HG03175 (cell line): ENCODE measurements at regions not wholly inside any gene's neighbourhood (a gene's known extent, or its start where the extent isn't known, plus 50 kb on each side); places are given as distances from the start of the nearest gene placed in this dataset.
"Not testable (repeated sequence)": the region's sequence is repeated elsewhere in the genome, so short reads cannot be mapped to it uniquely, and the experiment has no call there.

Source experiments
- ATAC-seq: cut with Tn5 transposase; IDR thresholded peaks from one replicate; pipeline ENCODE4 v1.9.1; 2021; ENCODE audit warnings: mild to moderate bottlenecking, moderate library complexity; ENCODE audit not compliant: unreplicated experiment

DNA sequence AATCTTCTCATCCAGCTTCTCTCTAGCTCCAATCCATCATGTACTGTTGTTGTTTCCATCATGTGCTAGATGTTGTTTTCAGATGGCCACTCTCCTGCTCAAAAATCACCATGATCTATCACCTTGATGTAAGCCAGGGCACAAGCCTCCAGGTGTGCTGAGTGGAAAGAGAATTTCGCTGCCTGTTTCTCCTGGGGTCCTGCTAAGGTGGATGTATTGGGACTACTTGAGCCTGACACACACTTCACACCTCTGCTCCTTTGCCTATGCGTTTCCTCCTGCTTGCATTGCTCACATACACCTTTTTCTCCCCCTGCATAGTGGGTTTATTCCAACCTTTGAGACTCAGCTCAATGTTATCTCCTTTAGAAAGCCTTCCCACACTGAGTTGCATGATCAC is 287.6 kb downstream of the CYRIA start:
- ATAC-seq: no peak

DNA sequence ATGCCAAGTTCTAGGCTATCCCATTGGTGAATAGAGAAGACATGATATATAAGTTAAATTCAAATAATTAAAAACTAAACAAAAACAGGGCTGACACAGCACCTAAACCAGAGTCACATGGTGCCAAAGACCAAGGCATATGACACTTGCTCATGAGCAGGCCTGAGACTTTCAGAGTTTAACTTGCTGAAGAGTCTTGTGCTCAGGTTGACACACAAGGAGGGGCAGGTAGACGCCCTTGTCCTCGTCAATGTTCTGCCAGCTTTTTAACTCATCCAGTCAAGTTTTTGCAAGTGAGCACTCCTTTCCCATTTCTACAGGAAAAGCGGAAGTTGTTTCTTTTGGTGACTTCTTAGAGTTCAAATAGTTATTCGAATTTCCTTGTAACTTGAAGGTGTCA is 289.7 kb downstream of the CYRIA start:
- ATAC-seq: no peak

DNA sequence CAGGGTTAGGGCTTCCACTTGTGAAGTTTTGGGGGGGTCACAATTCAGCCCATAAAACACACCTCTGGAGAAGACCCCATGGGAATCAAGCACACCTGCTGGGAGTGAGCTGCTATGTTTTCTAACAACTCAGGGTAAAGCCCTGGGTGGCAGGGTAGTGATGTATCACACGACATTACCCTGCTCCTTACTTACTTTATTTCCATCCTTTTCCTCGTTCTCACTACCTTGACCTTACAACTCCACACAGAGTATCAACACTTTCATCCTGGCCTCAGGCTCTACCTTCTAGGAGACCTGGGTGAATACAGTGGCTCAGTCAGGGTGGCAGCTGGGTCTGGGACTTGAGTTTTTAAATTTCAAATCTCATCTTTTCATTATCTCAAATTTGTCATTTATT is 290.3 kb downstream of the CYRIA start:
- ATAC-seq: no peak

DNA sequence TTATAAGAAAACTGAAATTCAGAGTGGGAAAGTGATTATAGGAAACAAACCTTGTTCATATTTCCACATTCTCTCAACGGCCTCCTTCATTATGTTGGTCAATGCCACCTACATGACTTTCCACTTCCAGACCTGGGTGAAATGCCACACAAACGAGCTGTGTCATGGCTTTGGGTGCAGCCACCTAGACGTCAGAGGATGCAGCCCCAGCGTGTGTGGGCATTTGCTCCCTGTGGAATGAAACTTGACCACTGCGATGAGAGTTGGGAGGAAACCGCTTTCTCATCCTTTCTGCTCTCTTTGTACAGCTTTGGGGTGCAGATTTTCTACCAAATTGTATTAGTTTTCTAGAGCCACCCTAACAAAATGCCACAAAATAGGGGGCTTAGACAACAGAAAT is 291.0 kb downstream of the CYRIA start:
- ATAC-seq: no peak

DNA sequence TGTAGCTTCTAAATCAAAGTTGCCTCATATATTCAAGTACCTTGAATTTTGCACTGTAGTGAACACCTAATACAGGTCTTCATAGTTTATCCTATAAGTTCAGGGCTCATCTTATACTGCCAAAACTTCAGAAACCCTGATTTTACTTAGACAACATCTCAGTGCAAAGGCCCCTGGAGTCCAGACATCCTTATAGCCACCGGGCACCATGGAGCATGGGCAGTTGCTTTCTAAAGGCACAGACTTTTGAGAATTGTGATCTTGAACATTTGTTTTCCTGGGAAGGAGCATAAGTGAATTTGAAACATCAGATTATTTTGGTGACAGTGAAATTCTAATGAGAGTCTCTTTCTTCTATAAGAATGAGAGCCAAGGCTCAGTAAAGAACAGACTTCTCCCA is 292.3 kb downstream of the CYRIA start:
- no peak for ATAC-seq

DNA sequence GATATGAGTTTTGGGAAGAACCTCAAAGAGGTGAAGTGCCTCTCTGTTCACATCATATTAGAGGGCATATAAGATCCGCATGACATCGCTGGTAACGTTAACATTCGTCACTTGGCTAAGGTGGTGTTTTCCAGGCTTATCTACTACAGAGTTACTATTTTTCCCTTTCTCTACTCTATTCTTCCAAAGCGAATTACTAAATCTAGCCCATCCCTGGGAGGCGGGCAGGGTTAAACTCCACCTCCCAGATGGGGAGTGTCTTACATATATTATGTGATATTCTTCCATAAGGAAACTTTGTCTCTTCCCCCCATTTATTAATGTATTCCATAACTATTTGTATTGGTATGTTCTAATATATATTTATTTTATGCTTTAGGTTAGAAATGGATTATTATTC is 293.9 kb downstream of the CYRIA start:
- ATAC-seq: no peak

DNA sequence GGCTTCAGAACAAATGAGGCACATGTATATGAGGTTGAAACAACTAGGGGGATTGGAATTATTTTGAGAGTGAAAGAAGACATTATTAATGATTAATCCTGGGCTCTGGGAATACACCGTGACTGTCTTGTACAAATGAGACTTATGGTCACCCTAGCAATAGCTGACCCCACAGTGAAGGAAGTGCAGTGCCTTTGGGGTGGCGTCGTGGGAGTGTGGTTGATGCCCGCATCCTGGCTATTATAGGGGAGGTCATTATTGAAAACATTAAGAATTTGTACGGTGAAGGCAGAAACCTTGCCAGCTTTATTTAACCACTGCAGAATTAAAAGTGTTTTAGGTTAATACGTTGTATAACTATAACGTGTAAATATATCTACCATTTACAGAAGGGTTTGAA is 296.7 kb downstream of the CYRIA start:
- no peak for ATAC-seq

DNA sequence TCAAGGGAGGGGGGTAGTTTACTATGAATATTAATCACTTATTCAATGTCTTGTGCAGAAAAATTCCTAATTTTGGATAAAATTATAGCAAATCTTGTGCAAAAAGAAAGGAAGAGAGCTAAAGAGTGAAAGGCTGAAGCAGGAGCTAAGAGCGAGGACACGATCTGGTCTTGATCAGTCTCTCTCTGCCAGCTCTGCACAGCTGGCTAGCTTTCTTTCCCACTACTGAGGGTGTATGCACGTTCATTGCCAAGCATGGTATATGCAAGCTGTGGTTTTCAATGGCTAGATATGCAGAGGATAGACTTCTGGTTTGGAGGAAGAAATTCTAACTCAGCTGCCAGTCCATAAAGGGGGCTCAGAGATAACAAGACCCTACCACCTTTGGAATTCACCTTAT is 297.3 kb downstream of the CYRIA start:
- ATAC-seq: no peak

DNA sequence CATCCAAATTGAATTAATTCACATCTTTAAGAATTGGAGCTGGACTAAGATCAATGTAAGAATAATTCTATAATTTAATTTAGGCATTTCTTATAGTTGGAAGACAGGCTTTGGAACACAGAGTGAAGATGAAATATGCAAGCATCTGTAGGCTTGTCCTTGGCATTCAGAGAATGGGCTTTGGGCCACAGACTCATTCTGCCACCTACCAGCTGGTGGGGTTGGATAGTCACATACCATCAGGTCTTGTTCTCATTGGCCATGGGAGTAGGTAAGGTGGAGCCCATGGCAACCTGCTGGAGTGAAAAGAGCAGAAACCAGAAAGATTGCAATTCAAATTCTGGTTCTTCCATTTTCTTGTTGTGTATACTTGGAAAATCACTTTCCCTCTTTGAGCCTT is 300.3 kb downstream of the CYRIA start:
- ATAC-seq: no peak

DNA sequence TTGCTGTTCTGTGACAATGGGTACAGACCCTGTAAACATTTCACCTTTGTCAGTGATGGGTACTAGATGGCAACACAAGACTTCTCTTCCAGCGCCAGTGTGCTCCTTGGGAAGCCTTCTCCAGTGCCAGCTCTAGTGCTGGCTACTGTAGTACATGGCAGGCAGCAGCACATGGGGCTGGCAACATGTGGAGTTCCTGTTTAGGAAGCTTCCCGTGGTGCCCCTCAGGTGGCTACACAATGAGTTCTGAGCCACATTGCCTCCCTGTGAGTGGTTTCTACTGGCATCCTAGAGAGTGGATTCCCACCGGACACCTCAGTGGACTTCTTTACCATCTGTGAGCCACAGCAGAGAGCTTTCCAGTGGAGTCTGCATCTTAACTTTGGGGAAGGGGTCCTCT is 302.1 kb downstream of the CYRIA start:
- ATAC-seq: no peak

DNA sequence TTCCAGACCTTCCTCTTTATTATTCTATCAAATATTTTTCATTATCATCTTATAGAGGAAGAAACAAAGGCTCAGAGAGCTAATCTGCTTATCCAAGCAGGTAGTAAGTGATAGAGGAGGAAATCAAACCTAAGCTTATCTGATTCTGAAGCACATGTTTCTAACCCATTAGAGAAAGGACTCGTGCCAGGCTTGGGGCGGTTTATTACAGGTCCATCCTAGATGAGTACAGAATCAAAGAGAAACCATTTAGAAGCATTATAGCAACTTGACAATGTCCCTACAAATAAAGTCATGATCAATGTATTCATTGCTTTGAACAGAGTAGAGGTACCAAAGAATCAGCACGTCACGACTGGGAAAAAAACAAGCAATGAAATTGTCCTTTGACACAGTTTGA is 303.0 kb downstream of the CYRIA start:
- ATAC-seq: no peak

DNA sequence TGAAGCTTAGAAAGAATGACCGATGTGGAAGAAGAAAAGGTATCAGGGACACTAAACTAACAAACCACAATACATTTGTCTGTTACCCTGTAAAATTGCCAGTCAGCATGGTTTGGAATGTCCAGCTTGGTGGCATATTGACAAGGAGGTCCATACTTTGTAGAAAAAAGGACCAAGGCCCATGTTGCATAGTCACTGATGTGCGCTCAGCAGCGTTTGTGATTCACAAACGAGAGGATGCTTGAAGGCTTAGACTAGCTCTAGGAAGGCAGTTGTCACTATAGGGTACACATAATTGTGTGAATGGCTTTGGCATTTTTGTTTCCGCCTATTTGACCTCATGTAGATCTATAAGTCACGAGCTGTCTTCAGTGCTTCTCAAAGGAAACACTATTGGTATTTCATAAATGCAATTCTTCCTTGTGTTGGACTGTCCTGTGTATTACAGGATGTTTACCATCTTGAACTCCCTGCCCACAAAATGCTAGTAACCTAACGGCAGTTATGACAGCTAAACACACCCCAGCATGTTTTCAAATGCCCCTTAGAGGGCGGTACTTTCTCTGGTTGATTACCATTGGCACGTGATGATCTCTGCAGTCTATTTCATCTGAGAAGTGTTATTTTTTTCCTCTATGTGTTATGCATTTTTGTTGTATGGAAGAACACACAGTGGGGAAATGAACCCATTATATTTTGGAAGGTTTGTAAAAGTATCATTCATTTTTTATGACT is 304.2 kb downstream of the CYRIA start:
- ATAC-seq: no peak

DNA sequence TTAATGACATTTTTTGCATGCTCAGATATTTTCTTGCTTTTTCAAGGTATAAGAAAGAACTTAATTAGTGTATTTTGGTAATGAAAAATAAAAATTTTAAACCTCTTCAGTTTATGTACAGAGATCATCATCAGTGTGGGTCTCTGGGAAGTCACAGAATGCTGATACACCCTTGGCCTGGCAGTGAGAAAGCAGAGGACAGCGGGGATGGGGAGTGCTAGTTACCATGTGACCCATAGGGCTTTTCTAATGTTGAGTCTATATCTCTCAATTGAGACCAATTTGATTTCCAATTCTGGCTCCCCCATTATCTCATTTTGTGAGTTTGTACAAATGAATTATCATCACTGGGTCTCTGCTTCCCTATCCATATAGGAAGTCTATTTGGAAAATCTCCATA is 305.7 kb downstream of the CYRIA start:
- no peak for ATAC-seq

DNA sequence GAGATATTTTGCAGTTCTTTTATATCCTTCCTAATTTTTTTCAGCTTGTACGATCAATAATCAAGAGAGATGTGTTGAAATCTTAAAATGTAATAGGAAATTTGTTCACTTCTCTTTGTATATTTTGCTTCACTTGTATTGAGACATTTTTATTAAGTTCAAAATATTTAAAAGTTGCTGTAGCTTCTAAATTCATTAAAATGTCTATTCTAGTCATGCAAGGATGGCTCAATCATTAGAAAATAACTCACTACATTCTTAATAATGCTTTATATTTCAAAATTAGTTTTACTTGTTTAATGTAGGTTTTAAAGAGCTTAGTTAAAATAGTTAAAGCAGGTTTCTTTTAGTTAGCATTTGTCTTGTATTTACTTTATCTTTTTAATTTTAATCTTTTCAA is 308.4 kb downstream of the CYRIA start:
- ATAC-seq: no peak

DNA sequence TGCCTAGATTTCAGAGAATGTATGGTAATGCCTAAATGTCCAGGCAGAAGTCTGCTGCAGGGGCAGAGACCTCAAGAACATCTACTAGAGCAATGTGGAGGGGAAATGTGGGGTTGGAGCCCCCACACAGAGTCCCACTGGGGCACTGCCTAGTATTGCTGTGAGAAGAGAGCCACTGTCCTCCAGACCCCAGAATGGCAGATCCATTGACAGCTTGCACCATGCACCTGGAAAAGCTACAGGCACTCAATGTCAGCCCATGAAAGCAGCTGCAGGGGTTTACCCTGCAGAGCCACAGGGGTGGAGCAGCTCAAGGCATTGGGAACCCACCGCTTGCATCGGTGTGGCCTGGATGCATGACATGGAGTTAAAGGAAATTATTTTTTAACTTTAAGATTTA is 314.1 kb downstream of the CYRIA start:
- ATAC-seq: no peak

DNA sequence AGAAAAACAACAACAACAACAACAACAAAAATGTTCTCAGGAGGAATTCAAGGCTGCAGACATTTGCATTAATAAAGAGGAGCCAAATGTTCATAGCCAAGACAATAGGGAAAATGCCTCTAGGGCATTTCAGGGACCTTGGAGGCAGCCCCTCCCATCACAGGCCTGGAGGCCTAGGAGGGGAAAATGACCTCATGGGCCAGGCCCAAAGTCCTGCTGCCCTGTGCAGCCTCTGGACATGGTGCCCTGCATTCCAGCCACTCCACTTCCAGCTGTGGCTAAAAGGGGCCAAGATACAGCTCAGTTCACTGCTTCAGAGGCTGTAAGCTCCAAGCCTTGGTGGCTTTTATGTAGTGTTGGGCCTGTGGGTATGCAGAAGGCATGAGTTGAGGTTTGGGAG is 314.5 kb downstream of the CYRIA start:
- ATAC-seq: no peak

DNA sequence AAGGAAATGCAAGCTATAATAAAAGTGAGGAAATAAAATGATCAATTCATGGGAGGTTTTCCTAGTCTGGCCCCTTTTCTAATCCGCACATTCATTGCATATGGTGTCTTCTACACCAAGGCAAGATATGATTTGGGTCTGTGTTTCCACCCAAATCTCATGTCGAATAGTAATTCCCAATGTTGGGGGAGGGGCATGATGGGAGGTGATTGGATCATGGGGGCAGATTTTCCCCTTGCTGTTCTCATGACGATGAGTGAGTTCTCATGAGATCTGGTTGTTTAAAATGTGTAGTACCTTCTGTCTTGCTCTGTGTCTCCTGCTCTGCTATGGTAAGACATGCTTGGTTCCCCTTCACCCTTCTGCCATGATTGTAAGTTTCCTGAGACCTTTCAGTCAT is 315.4 kb downstream of the CYRIA start:
- no peak for ATAC-seq

DNA sequence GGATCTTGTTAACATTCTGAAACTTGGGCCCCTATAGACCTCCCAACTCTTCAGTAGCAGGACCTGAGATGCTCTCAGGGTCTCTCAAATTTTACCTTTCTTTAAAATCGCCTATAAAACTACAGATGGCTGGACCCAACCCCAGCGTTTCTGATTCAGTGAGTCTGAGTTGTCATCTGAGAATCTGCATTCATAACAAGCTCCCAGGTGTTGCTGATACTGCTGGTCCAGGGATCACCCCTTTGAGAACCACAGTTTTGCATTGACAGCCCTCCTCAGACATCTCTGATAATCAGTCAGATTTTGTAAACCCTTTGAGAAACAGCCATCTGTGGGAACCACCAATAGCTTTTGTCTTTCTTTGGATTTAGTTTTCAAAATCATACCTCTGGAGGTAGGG is 315.8 kb downstream of the CYRIA start:
- ATAC-seq: no peak

DNA sequence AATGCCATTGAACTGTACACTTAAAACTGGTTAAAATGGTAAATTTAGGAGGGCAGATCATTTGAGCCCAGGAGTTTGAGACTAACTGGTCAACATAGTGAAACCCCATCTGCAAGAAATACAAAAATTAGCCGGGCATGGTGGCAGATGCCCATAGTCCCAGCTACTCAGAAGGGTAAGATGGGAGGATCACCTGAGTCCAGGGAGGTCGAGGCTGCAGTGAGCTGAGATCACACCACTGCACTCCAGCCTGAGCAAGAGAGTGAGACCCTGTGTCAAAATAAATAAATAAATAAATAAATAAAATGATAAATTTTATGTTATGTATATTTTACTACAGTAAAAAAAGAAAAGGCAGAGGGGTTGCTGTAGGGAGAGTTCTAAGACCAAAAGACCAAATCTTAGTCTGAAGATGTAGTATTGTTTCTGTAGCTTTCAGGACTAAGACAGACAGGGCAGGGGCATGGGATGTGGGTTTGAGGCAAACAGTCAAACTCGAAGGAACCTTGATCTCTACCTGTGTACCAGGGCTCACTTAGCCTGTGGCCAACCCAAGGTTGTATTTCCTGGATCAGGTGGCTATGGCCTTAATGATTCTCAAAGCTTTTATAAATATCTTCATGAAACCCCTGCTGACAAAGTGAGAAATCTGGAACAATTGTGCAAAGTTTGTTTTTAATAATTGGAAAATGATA is 316.7 kb downstream of the CYRIA start:
- no peak for ATAC-seq

DNA sequence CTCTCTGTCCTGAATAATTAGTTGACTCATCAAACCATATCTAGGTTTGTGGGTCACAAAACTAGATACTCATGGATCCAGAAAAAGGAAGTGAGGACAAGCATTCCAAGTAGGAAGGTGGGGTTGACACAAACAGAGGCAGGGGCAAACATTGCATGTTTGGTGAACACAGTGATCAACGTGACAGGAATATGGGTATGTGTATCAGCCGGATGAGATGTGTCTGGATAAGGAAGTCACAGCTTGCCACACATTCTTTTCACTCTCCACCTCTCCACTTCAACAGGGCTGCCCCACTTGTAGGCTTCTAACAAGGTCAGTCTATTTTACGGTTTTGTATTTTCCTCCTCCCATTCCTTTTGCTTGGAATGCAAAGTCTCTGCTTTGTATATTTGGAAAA is 319.0 kb downstream of the CYRIA start:
- no peak for ATAC-seq

DNA sequence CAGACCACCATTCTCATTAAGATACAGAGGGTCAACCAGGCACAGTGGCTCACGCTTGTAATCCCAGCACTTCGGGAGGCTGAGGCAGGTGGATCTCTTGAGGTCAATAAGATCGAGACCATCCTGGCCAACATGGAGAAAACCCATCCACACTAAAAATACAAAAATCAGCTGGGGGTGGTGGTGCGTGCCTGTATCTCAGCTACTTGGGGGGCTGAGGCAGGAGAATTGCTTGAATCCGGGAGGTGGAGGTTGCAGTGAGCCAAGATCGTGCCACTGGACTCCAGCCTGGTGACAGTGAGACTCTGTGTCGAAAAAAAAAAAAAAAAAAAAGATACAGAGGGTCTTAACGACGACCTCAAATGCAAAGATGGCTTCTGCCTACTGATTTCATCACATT is 320.4 kb downstream of the CYRIA start:
- ATAC-seq: not testable (repeated sequence)

DNA sequence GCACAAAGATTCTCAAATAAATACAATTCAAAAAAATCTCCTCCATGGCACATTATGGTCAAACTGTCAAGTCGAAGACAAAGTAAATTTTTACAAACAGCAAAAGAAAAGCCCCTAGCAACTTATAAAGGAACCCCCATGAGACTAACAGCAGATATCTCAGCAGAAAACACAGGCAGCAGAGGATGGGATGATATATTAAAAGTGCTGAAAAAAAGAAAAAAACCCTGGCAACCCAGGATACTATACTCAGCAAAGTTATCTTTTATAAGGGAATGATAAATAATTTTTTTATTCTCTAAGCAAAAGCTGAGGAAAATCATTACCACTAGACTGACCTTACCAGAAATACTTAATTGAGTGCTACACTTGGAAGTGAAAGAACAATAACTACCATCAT is 326.4 kb downstream of the CYRIA start:
- no peak for ATAC-seq

DNA sequence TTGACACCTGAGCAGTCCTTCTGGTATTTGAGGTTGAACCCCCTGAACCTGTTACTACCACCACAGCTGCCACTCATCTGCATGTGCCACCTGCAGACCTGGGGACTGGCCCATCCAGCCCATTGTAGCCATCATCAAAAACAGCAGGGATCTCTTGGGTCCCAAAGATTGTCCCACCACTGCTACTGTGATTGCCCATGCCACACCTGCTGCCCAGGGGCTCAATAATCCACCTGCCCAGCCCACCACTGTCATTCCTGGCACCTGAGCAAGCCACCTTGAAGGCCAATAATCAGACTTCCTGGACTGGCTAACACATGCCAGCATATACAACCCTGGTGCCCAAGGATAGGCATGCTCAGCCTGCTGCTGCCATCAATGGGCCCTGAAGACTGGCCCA is 327.6 kb downstream of the CYRIA start:
- ATAC-seq: no peak
